HEK293T (cell line): ENCODE measurements at regions not wholly inside any gene's neighbourhood (a gene's known extent, or its start where the extent isn't known, plus 50 kb on each side); places are given as distances from the start of the nearest gene placed in this dataset.

Source experiments
- BHLHE40 ChIP-seq: fragments of 450-650 bp; IDR thresholded peaks from 2 replicates; pipeline ENCODE4 v1.6.1; 2016; ENCODE audit warnings: mild to moderate bottlenecking, moderate library complexity, borderline replicate concordance
- ELF4 ChIP-seq: fragments of 450-650 bp; IDR thresholded peaks from 2 replicates; pipeline ENCODE4 v1.6.1; 2017; ENCODE audit warnings: antibody characterized with exemption
- FOXA1 ChIP-seq: fragments of 450-650 bp; IDR thresholded peaks from 2 replicates; pipeline ENCODE4 v1.6.1; 2016; ENCODE audit warnings: mild to moderate bottlenecking
- L3MBTL2 ChIP-seq: fragments of 450-650 bp; conservative IDR thresholded peaks from 2 replicates; pipeline ENCODE4 v1.6.1; 2016; ENCODE audit warnings: mild to moderate bottlenecking
- NFRKB ChIP-seq: fragments of 450-650 bp; IDR thresholded peaks from 2 replicates; pipeline ENCODE4 v1.6.1; 2016; ENCODE audit warnings: mild to moderate bottlenecking, moderate library complexity
- SP1 ChIP-seq: fragments of 450-650 bp; IDR thresholded peaks from 2 replicates; pipeline ENCODE4 v1.6.1; 2017
- ZNF384 ChIP-seq: fragments of 450-650 bp; IDR thresholded peaks from 2 replicates; pipeline ENCODE4 v1.6.1; 2016

GRCh38 chr2:14925471-14925870 lies 293.0 kb downstream of the LRATD1 start:
- no peak for TF ChIP-seq SP1
- TF ChIP-seq L3MBTL2: no peak
- TF ChIP-seq NFRKB: no peak
- TF ChIP-seq FOXA1: no peak
- no peak for TF ChIP-seq ZNF384
- TF ChIP-seq BHLHE40: no peak
- no peak for TF ChIP-seq ELF4
